Adipocyte (in vitro differentiated cells): ENCODE measurements at regions not wholly inside any gene's neighbourhood (a gene's known extent, or its start where the extent isn't known, plus 50 kb on each side); places are given as distances from the start of the nearest gene placed in this dataset.

ENCODE experiments used
- DNase-seq: peaks from one replicate; pipeline ENCODE4 v3.0.0-alpha.2; 2015; ENCODE audit warnings: low read depth
- H3K27me3 ChIP-seq: replicated peaks from 2 replicates; pipeline ENCODE4 v1.7.0; 2013; ENCODE audit warnings: mild to moderate bottlenecking, low read length, moderate library complexity; ENCODE audit not compliant: control insufficient read depth, insufficient read depth
- H3K36me3 ChIP-seq: 2 replicates; pipeline ENCODE4 v1.7.0; 2013; ENCODE audit warnings: low read length, mild to moderate bottlenecking, moderate library complexity; ENCODE audit not compliant: control insufficient read depth, insufficient read depth, severe bottlenecking
- H3K4me1 ChIP-seq: 2 replicates; pipeline ENCODE4 v1.7.0; 2013; ENCODE audit warnings: mild to moderate bottlenecking, low read length, moderate library complexity; ENCODE audit not compliant: control insufficient read depth, insufficient read depth
- H3K4me3 ChIP-seq: 2 replicates; pipeline ENCODE4 v1.7.0; 2013; ENCODE audit warnings: mild to moderate bottlenecking, low read length, moderate library complexity
- H3K9ac ChIP-seq: 2 replicates; pipeline ENCODE4 v1.7.0; 2013; ENCODE audit warnings: mild to moderate bottlenecking, low read length, moderate library complexity
- H3K9me3 ChIP-seq: 2 replicates; pipeline ENCODE4 v1.7.0; 2013; ENCODE audit warnings: mild to moderate bottlenecking, low read length, moderate library complexity; ENCODE audit not compliant: control insufficient read depth

- Histone ChIP-seq H3K27me3 (no peaks in the 10 kb centered on the region), H3K9ac (peak overlapping the region; percentile 5), H3K36me3 (no peaks in the 10 kb centered on the region), H3K4me1 (peaks cover 25% of the 10 kb centered on the region), H3K9me3 (no peaks in the 10 kb centered on the region), H3K4me3 (no peak overlapping the region)
- peak; percentile 40 for DNase-seq
Observed at GRCh38 chr11:92276773-92277172, 52.2 kb downstream of the FAT3 start.

GRCh38 chr11:92277871-92278270, 53.3 kb downstream of the FAT3 start:
- H3K4me1 ChIP-seq, result peaks cover 15% of the 10 kb centered on the region
- H3K9ac ChIP-seq, result no peak overlapping the region
- H3K27me3 ChIP-seq, result no peaks in the 10 kb centered on the region
- H3K36me3 ChIP-seq, result no peaks in the 10 kb centered on the region
- DNase-seq, result no peak
- H3K4me3 ChIP-seq, result no peak overlapping the region
- no peaks in the 10 kb centered on the region for H3K9me3 ChIP-seq

- Histone ChIP-seq H3K27me3 (no peaks in the 10 kb centered on the region), H3K9ac (no peak overlapping the region), H3K4me3 (no peak overlapping the region), H3K36me3 (no peaks in the 10 kb centered on the region), H3K9me3 (no peaks in the 10 kb centered on the region), H3K4me1 (peaks cover 14% of the 10 kb centered on the region)
- no peak for DNase-seq
Observed at GRCh38 chr11:92278791-92279433, 54.3 kb downstream of the FAT3 start.

GRCh38 chr11:92284107-92284506, 59.5 kb downstream of the FAT3 start:
- Histone ChIP-seq H3K9ac (no peak overlapping the region), H3K9me3 (no peaks in the 10 kb centered on the region), H3K36me3 (no peaks in the 10 kb centered on the region), H3K27me3 (no peaks in the 10 kb centered on the region), H3K4me3 (no peak overlapping the region), H3K4me1 (no peaks in the 10 kb centered on the region)
- DNase-seq, result no peak

GRCh38 chr11:92284558-92284957, 59.9 kb downstream of the FAT3 start:
- Histone ChIP-seq H3K4me1 (no peaks in the 10 kb centered on the region), H3K9me3 (no peaks in the 10 kb centered on the region), H3K36me3 (no peaks in the 10 kb centered on the region), H3K27me3 (no peaks in the 10 kb centered on the region), H3K9ac (no peak overlapping the region), H3K4me3 (no peak overlapping the region)
- DNase-seq, result no peak

- no peaks in the 10 kb centered on the region for H3K9me3 ChIP-seq
- no peaks in the 10 kb centered on the region for H3K4me1 ChIP-seq
- H3K4me3 ChIP-seq, result no peak overlapping the region
- no peaks in the 10 kb centered on the region for H3K27me3 ChIP-seq
- H3K36me3 ChIP-seq, result no peaks in the 10 kb centered on the region
- H3K9ac ChIP-seq, result no peak overlapping the region
- DNase-seq, result no peak
Observed at GRCh38 chr11:92285776-92286175, 61.2 kb downstream of the FAT3 start.

- Histone ChIP-seq H3K4me1 (peaks cover 2% of the 10 kb centered on the region), H3K9ac (no peak overlapping the region), H3K4me3 (no peak overlapping the region), H3K27me3 (no peaks in the 10 kb centered on the region), H3K36me3 (no peaks in the 10 kb centered on the region), H3K9me3 (no peaks in the 10 kb centered on the region)
- no peak for DNase-seq
Observed at GRCh38 chr11:92286709-92287108, 62.1 kb downstream of the FAT3 start.

GRCh38 chr11:92295175-92296137, 70.8 kb downstream of the FAT3 start:
- no peak for DNase-seq
- peaks cover 21% of the 10 kb centered on the region for H3K4me1 ChIP-seq
- no peaks in the 10 kb centered on the region for H3K9me3 ChIP-seq
- H3K4me3 ChIP-seq, result peak overlapping the region; percentile 22
- no peaks in the 10 kb centered on the region for H3K36me3 ChIP-seq
- no peak overlapping the region for H3K9ac ChIP-seq
- H3K27me3 ChIP-seq, result no peaks in the 10 kb centered on the region

- Histone ChIP-seq H3K27me3 (no peaks in the 10 kb centered on the region), H3K9ac (no peak overlapping the region), H3K36me3 (no peaks in the 10 kb centered on the region), H3K9me3 (no peaks in the 10 kb centered on the region), H3K4me1 (peaks cover 21% of the 10 kb centered on the region), H3K4me3 (no peak overlapping the region)
- DNase-seq, result no peak
Observed at GRCh38 chr11:92296138-92296515, 71.5 kb downstream of the FAT3 start.

GRCh38 chr11:92297567-92298553, 73.2 kb downstream of the FAT3 start:
- H3K9me3 ChIP-seq, result no peaks in the 10 kb centered on the region
- H3K4me3 ChIP-seq, result no peak overlapping the region

GRCh38 chr11:92300876-92301275, 76.3 kb downstream of the FAT3 start:
- H3K36me3 ChIP-seq, result no peaks in the 10 kb centered on the region
- no peak for DNase-seq
- no peak overlapping the region for H3K9ac ChIP-seq
- no peaks in the 10 kb centered on the region for H3K9me3 ChIP-seq
- peaks cover 5% of the 10 kb centered on the region for H3K4me1 ChIP-seq
- no peak overlapping the region for H3K4me3 ChIP-seq
- H3K27me3 ChIP-seq, result no peaks in the 10 kb centered on the region

More at GRCh38 chr11:92297567-92298553, 73.2 kb downstream of the FAT3 start:
- no peak overlapping the region for H3K9ac ChIP-seq
- no peaks in the 10 kb centered on the region for H3K36me3 ChIP-seq
- H3K4me1 ChIP-seq, result peaks cover 18% of the 10 kb centered on the region
- no peak for DNase-seq
- no peaks in the 10 kb centered on the region for H3K27me3 ChIP-seq
